Glomerular visceral epithelial cell (primary cell): ENCODE measurements at regions not wholly inside any gene's neighbourhood (a gene's known extent, or its start where the extent isn't known, plus 50 kb on each side); places are given as distances from the start of the nearest gene placed in this dataset.
"Not testable (repeated sequence)": the region's sequence is repeated elsewhere in the genome, so short reads cannot be mapped to it uniquely, and the experiment has no call there.

Experiments used
- DNase-seq: peaks from one replicate; pipeline ENCODE4 v3.0.0-alpha.2; 2016; ENCODE audit errors: extremely low spot score

- no peak for DNase-seq
Observed at GRCh38 chr14:97074456-97074855, 277.3 kb downstream of the VRK1 start.

- no peak for DNase-seq
Observed at GRCh38 chr14:97074856-97075255, 277.7 kb downstream of the VRK1 start.

GRCh38 chr14:97077253-97077653 is 280.1 kb downstream of the VRK1 start:
- DNase-seq: no peak

GRCh38 chr14:97077687-97078086 is 280.5 kb downstream of the VRK1 start:
- DNase-seq: no peak

GRCh38 chr14:97080991-97081390 is 283.8 kb downstream of the VRK1 start:
- DNase-seq: no peak

- no peak for DNase-seq
Observed at GRCh38 chr14:97095269-97095668, 298.1 kb downstream of the VRK1 start.

- DNase-seq: no peak
Observed at GRCh38 chr14:97097296-97097695, 300.1 kb downstream of the VRK1 start.

GRCh38 chr14:97100306-97100705 is 303.1 kb downstream of the VRK1 start:
- no peak for DNase-seq

- no peak for DNase-seq
Observed at GRCh38 chr14:97101561-97101960, 304.4 kb downstream of the VRK1 start.

- DNase-seq: no peak
Observed at GRCh38 chr14:97104029-97104428, 306.8 kb downstream of the VRK1 start.

- DNase-seq: no peak
Observed at GRCh38 chr14:97106166-97106565, 309.0 kb downstream of the VRK1 start.

- no peak for DNase-seq
Observed at GRCh38 chr14:97106609-97107008, 309.4 kb downstream of the VRK1 start.

GRCh38 chr14:97107080-97107479 is 309.9 kb downstream of the VRK1 start:
- DNase-seq: no peak

GRCh38 chr14:97107760-97108159 is 310.6 kb downstream of the VRK1 start:
- DNase-seq: no peak

GRCh38 chr14:97109234-97109633 is 312.1 kb downstream of the VRK1 start:
- no peak for DNase-seq

- DNase-seq: no peak
Observed at GRCh38 chr14:97113339-97113738, 316.2 kb downstream of the VRK1 start.

- DNase-seq: no peak
Observed at GRCh38 chr14:97116546-97116945, 319.4 kb downstream of the VRK1 start.

GRCh38 chr14:97117693-97118092 is 320.5 kb downstream of the VRK1 start:
- no peak for DNase-seq

GRCh38 chr14:97120204-97120603 is 323.0 kb downstream of the VRK1 start:
- DNase-seq: no peak

- no peak for DNase-seq
Observed at GRCh38 chr14:97120611-97121031, 323.4 kb downstream of the VRK1 start.

- no peak for DNase-seq
Observed at GRCh38 chr14:97129639-97130038, 332.5 kb downstream of the VRK1 start.

- DNase-seq: not testable (repeated sequence)
Observed at GRCh38 chr14:97135847-97136246, 338.7 kb downstream of the VRK1 start.

GRCh38 chr14:97137705-97138104 is 340.5 kb downstream of the VRK1 start:
- no peak for DNase-seq

- DNase-seq: no peak
Observed at GRCh38 chr14:97138801-97139200, 341.6 kb downstream of the VRK1 start.

GRCh38 chr14:97143011-97143410 is 345.8 kb downstream of the VRK1 start:
- DNase-seq: no peak
